CD14-positive monocyte (primary cell): ENCODE measurements at regions not wholly inside any gene's neighbourhood (a gene's known extent, or its start where the extent isn't known, plus 50 kb on each side); places are given as distances from the start of the nearest gene placed in this dataset.

Source experiments
- DNase-seq, 3 donors: peaks; one replicate each; pipeline ENCODE4 v3.0.0-alpha.2; 2011 to 2022
- H2AFZ ChIP-seq: 2 replicates; pipeline ENCODE4 v1.6.0; 2012; ENCODE audit warnings: mild to moderate bottlenecking, low read depth, low read length, inconsistent platforms; ENCODE audit not compliant: insufficient read depth, poor library complexity, severe bottlenecking
- H3K27ac ChIP-seq, 2 donors: 1 replicate in 1 of 2; 2 replicates in 1 of 2; pipeline ENCODE4 v1.5.1; 2012 to 2013; ENCODE audit warnings: low read length in 2 of 2, control low read depth in 1 of 2, inconsistent platforms in 1 of 2, low read depth in 1 of 2, mild to moderate bottlenecking in 1 of 2
- H3K27me3 ChIP-seq, 2 donors: one replicate each; pipeline versions ENCODE4 v1.6.0 to v1.6.1; 2011 to 2013; ENCODE audit warnings: low read length in 2 of 2; ENCODE audit not compliant: control insufficient read depth in 2 of 2, insufficient read depth in 2 of 2
- H3K36me3 ChIP-seq, 2 donors: replicated peaks in 1 of 2; 1 replicate in 1 of 2; 2 replicates in 1 of 2; pipeline versions ENCODE4 v1.5.1 to v1.6.1; 2012 to 2013; ENCODE audit warnings: low read length in 2 of 2, control low read depth in 1 of 2, inconsistent platforms in 1 of 2, mild to moderate bottlenecking in 1 of 2; ENCODE audit not compliant: insufficient read depth in 2 of 2, control insufficient read depth in 1 of 2
- H3K4me1 ChIP-seq, 2 donors: 1 replicate in 1 of 2; 2 replicates in 1 of 2; pipeline versions ENCODE4 v1.5.1 to v1.6.1; 2012 to 2013; ENCODE audit warnings: low read length in 2 of 2, control low read depth in 1 of 2, inconsistent platforms in 1 of 2, mild to moderate bottlenecking in 1 of 2, moderate library complexity in 1 of 2; ENCODE audit not compliant: insufficient read depth in 2 of 2, control insufficient read depth in 1 of 2
- H3K4me2 ChIP-seq: replicated peaks from 2 replicates; pipeline ENCODE3; 2012; ENCODE audit warnings: low read length, moderate library complexity, mild to moderate bottlenecking; ENCODE audit not compliant: poor library complexity, severe bottlenecking; ENCODE audit errors: extremely low read depth
- H3K4me3 ChIP-seq, 3 experiments: fragments of 200-600 bp in 1 of 3; sonication (generic) in 1 of 3; replicated peaks in 1 of 3; 1 replicate in 2 of 3; 2 replicates in 1 of 3; pipeline ENCODE4 v1.5.1; 2011 to 2013; ENCODE audit warnings: low read length in 3 of 3, mild to moderate bottlenecking in 3 of 3, control low read depth in 2 of 3, low read depth in 2 of 3, inconsistent platforms in 1 of 3, moderate library complexity in 1 of 3
- H3K79me2 ChIP-seq: 2 replicates; pipeline ENCODE4 v1.6.0; 2012; ENCODE audit warnings: mild to moderate bottlenecking, control low read depth, inconsistent platforms, low read length, moderate library complexity; ENCODE audit not compliant: insufficient read depth
- H3K9ac ChIP-seq: 2 replicates; pipeline ENCODE4 v1.6.0; 2017; ENCODE audit warnings: low read length, mild to moderate bottlenecking; ENCODE audit not compliant: insufficient read depth, poor library complexity, severe bottlenecking
- H3K9me3 ChIP-seq, 2 donors: replicated peaks in 1 of 2; 1 replicate in 1 of 2; 2 replicates in 1 of 2; pipeline versions ENCODE4 v1.5.1 to v1.6.1; 2012 to 2013; ENCODE audit warnings: low read length in 2 of 2, control low read depth in 1 of 2; ENCODE audit not compliant: control insufficient read depth in 1 of 2, insufficient read depth in 1 of 2
- H4K20me1 ChIP-seq: 2 replicates; pipeline ENCODE4 v1.6.0; 2012; ENCODE audit warnings: mild to moderate bottlenecking, low read length, control low read depth, moderate library complexity; ENCODE audit not compliant: insufficient read depth
- H3K27ac Mint-ChIP-seq, 7 donors: one replicate each; pipeline ENCODE4 v1.8.0; 2020; ENCODE audit warnings: mild to moderate bottlenecking in 7 of 7, mixed read lengths in 7 of 7, moderate library complexity in 6 of 7, inconsistent platforms in 2 of 7
- H3K27me3 Mint-ChIP-seq, 3 donors: one replicate each; pipeline ENCODE4 v1.8.0; 2021 to 2022; ENCODE audit warnings: low read depth in 3 of 3, mild to moderate bottlenecking in 3 of 3, mixed read lengths in 3 of 3, moderate library complexity in 3 of 3, inconsistent platforms in 1 of 3
- H3K36me3 Mint-ChIP-seq, 2 donors: one replicate each; pipeline ENCODE4 v1.8.0; 2020; ENCODE audit warnings: mixed read lengths in 2 of 2, inconsistent platforms in 1 of 2, mild to moderate bottlenecking in 1 of 2
- H3K4me1 Mint-ChIP-seq: one replicate; pipeline ENCODE4 v1.8.0; 2020; ENCODE audit warnings: mild to moderate bottlenecking, mixed read lengths
- H3K4me3 Mint-ChIP-seq, 2 donors: one replicate each; pipeline ENCODE4 v1.8.0; 2020; ENCODE audit warnings: mild to moderate bottlenecking in 2 of 2, mixed read lengths in 2 of 2, moderate library complexity in 1 of 2
- H3K9me3 Mint-ChIP-seq, 7 donors: one replicate each; pipeline ENCODE4 v1.8.0; 2020 to 2022; ENCODE audit warnings: mixed read lengths in 7 of 7, mild to moderate bottlenecking in 6 of 7, moderate library complexity in 6 of 7, inconsistent platforms in 2 of 7
- CTCF ChIP-seq: fragments of 200-600 bp; IDR thresholded peaks from one replicate; pipeline ENCODE4 v1.8.0; 2022; ENCODE audit warnings: antibody characterized with exemption, mild to moderate bottlenecking
- WGBS: methylation state at CpG from one replicate; pipeline ENCODE4 v1.1.5; 2013; ENCODE audit warnings: missing lambda C conversion rate; ENCODE audit not compliant: insufficient coverage; 5-methylcytosine and 5-hydroxymethylcytosine counted together
- intact Hi-C, 2 donors: fragments of 100-400 bp; cut with micrococcal nuclease; formaldehyde crosslinking; loops; one replicate each; pipeline versions ENCODE4 v1.15.0 to v1.15.1; 2023

DNA sequence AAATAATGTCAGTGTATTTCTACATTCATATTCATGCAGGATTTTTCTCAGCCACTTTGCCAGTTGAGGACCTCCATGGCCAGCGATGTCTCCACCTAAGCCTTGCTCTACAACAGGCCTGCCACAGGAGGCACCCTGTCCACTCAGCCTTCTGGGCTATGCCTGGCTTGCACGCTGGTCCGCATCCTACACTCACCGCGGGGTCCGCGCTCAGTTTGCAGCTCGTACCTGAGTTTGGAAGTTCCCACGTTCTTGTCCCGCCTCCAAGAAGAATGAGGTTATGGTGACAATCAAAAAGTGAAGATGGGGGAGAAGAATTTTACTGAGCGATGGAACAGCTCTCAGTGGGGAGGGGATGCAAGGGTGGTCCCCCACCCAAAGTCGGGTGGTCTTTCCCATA, 93.6 kb upstream of the GRIK1 start:
- no peak overlapping the region for H3K27ac ChIP-seq
- H4K20me1 ChIP-seq = no peaks in the 10 kb centered on the region
- no peak overlapping the region for H3K4me3 ChIP-seq
- no peaks in the 10 kb centered on the region for H3K27me3 ChIP-seq
- no peak for DNase-seq
- H3K27ac Mint-ChIP-seq = peak overlapping the region in 1 of 7 donors; percentile 18
- no peak overlapping the region for H2AFZ ChIP-seq
- no peak overlapping the region for H3K9ac ChIP-seq
- no peaks in the 10 kb centered on the region for H3K36me3 ChIP-seq
- H3K27me3 Mint-ChIP-seq = peaks cover 0 to 1% (median 0%) of the 10 kb centered on the region in 3 donors
- no peaks in the 10 kb centered on the region for H3K4me1 Mint-ChIP-seq
- intact Hi-C loops = no loop called here
- WGBS = 93% methylated on average over 12 of the region's 12 CpGs
- no peak overlapping the region for H3K4me3 Mint-ChIP-seq
- no peak overlapping the region for H3K4me2 ChIP-seq
- H3K9me3 Mint-ChIP-seq = peaks cover 3 to 11% (median 5%) of the 10 kb centered on the region in 7 donors
- no peak for TF ChIP-seq CTCF
- H3K4me1 ChIP-seq = no peaks in the 10 kb centered on the region
- H3K36me3 Mint-ChIP-seq = no peaks in the 10 kb centered on the region
- H3K79me2 ChIP-seq = no peaks in the 10 kb centered on the region
- peaks cover 0 to 5% of the 10 kb centered on the region in 2 donors for H3K9me3 ChIP-seq

GRCh38 chr21:30030416-30030815, 90.6 kb upstream of the GRIK1 start:
- no peaks in the 10 kb centered on the region for H3K4me1 ChIP-seq
- intact Hi-C loops = no loop called here
- H3K9ac ChIP-seq = no peak overlapping the region
- peaks cover 0 to 1% (median 0%) of the 10 kb centered on the region in 3 donors for H3K27me3 Mint-ChIP-seq
- no peak overlapping the region for H3K4me3 ChIP-seq
- no peak overlapping the region for H3K4me2 ChIP-seq
- H3K27ac Mint-ChIP-seq = no peak overlapping the region
- no peak overlapping the region for H2AFZ ChIP-seq
- no peaks in the 10 kb centered on the region for H3K36me3 Mint-ChIP-seq
- TF ChIP-seq CTCF = no peak
- no peak overlapping the region for H3K4me3 Mint-ChIP-seq
- no peaks in the 10 kb centered on the region for H4K20me1 ChIP-seq
- H3K27ac ChIP-seq = no peak overlapping the region
- peaks cover 3 to 13% (median 5%) of the 10 kb centered on the region in 7 donors for H3K9me3 Mint-ChIP-seq
- no peak for DNase-seq
- H3K27me3 ChIP-seq = no peaks in the 10 kb centered on the region
- H3K79me2 ChIP-seq = no peaks in the 10 kb centered on the region
- no peaks in the 10 kb centered on the region for H3K36me3 ChIP-seq
- WGBS = 100% methylated on average over 2 of the region's 6 CpGs
- H3K4me1 Mint-ChIP-seq = no peaks in the 10 kb centered on the region
- H3K9me3 ChIP-seq = peaks cover 3 to 5% of the 10 kb centered on the region in 2 donors
